Duodenal mucosa (tissue), 2 donors: ENCODE measurements at regions not wholly inside any gene's neighbourhood (a gene's known extent, or its start where the extent isn't known, plus 50 kb on each side); places are given as distances from the start of the nearest gene placed in this dataset.

Experiments used
- H3K27ac ChIP-seq: one replicate; pipeline ENCODE4 v1.7.0; 2013; ENCODE audit warnings: low read depth, low read length
- H3K27me3 ChIP-seq, 2 donors: one replicate each; pipeline ENCODE4 v1.7.0; 2013; ENCODE audit warnings: low read length in 2 of 2, control low read depth in 1 of 2; ENCODE audit not compliant: insufficient read depth in 2 of 2, control insufficient read depth in 1 of 2
- H3K36me3 ChIP-seq, 2 donors: one replicate each; pipeline ENCODE4 v1.7.0; 2013; ENCODE audit warnings: low read length in 2 of 2, control low read depth in 1 of 2; ENCODE audit not compliant: insufficient read depth in 2 of 2, control insufficient read depth in 1 of 2
- H3K4me1 ChIP-seq, 2 donors: one replicate each; pipeline ENCODE4 v1.7.0; 2013; ENCODE audit warnings: low read length in 2 of 2, control low read depth in 1 of 2; ENCODE audit not compliant: insufficient read depth in 2 of 2, control insufficient read depth in 1 of 2
- H3K4me3 ChIP-seq, 2 donors: one replicate each; pipeline ENCODE4 v1.7.0; 2013; ENCODE audit warnings: low read length in 2 of 2, low read depth in 1 of 2
- H3K9ac ChIP-seq, 2 donors: one replicate each; pipeline ENCODE4 v1.7.0; 2013; ENCODE audit warnings: low read length in 2 of 2, low read depth in 1 of 2
- H3K9me3 ChIP-seq, 2 donors: one replicate each; pipeline ENCODE4 v1.7.0; 2013; ENCODE audit warnings: low read length in 2 of 2, control low read depth in 1 of 2; ENCODE audit not compliant: control insufficient read depth in 1 of 2

DNA sequence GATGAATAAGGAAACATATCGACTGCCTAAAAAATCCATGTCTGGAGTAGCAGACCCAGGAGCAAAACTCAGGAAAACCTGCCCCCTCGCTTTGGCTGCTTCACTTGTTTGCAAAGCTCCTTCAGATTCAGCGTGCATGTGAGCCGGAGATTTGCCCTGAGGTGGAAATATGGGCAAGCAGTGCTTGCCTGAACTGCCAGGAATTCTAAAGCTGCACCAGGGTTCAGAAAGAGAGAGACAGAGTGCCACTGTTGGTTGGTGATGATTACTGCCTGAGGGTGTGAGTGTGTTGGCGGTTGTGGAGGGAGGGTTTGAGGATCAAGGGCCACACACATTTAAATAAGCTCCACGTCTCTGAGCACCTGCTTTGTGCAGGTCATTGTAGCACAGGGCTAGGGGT lies 139.6 kb upstream of the RGPD4 start:
- no peak overlapping the region for H3K9ac ChIP-seq
- no peaks in the 10 kb centered on the region for H3K9me3 ChIP-seq
- H3K4me1 ChIP-seq = no peaks in the 10 kb centered on the region
- H3K27me3 ChIP-seq = no peaks in the 10 kb centered on the region
- no peak overlapping the region for H3K27ac ChIP-seq
- H3K36me3 ChIP-seq = no peaks in the 10 kb centered on the region
- H3K4me3 ChIP-seq = no peak overlapping the region

- H3K9me3 ChIP-seq = no peaks in the 10 kb centered on the region
- H3K4me1 ChIP-seq = no peaks in the 10 kb centered on the region
- H3K4me3 ChIP-seq = no peak overlapping the region
- no peak overlapping the region for H3K9ac ChIP-seq
- H3K27me3 ChIP-seq = no peaks in the 10 kb centered on the region
- H3K36me3 ChIP-seq = no peaks in the 10 kb centered on the region
- H3K27ac ChIP-seq = no peak overlapping the region
Measured at GRCh38 chr2:107688135-107688534, 138.6 kb upstream of the RGPD4 start.

DNA sequence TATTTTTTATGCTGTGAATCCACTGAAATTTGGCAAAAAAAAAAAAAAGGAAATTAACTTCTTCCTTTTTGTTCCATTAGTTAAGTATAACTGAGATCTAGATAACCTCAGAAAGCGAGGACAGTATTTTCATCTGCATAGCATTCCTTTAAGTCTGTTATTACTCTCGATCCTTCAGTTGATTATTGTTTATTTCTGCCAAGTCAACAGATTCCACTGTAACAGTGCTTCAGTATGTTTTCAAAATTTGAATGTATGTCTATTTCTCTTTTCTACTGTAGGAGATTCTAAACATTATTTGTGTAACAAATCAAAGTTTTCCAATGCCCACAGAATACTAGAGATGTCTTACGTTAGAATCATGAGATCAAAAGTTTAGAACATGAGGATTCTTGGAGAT lies 133.1 kb upstream of the RGPD4 start:
- H3K36me3 ChIP-seq = no peaks in the 10 kb centered on the region
- no peak overlapping the region for H3K9ac ChIP-seq
- H3K27ac ChIP-seq = no peak overlapping the region
- no peaks in the 10 kb centered on the region for H3K9me3 ChIP-seq
- H3K4me1 ChIP-seq = no peaks in the 10 kb centered on the region
- no peak overlapping the region for H3K4me3 ChIP-seq
- H3K27me3 ChIP-seq = no peaks in the 10 kb centered on the region

DNA sequence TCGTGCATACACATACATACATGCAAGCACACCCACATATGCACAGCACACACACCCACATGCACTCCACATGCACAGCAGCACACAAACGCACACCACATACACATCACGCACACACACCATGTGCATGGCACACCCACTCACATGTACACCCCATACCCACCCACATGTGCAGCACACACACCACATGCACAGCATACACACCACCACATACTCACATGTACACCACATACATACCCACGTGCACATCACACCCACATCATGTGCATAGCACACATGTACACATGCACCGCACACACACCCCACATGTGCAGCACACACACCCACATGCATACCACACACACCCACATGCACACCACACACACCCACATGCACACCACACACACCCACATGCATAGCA lies 132.0 kb upstream of the RGPD4 start:
- Histone ChIP-seq H3K4me1 (no peaks in the 10 kb centered on the region), H3K9me3 (no peaks in the 10 kb centered on the region), H3K9ac (no peak overlapping the region), H3K27ac (no peak overlapping the region), H3K27me3 (no peaks in the 10 kb centered on the region), H3K36me3 (no peaks in the 10 kb centered on the region), H3K4me3 (no peak overlapping the region)

- no peak overlapping the region for H3K4me3 ChIP-seq
Measured at GRCh38 chr2:107697385-107697784, 129.3 kb upstream of the RGPD4 start.

GRCh38 chr2:107698861-107699260 lies 127.8 kb upstream of the RGPD4 start:
- H3K9ac ChIP-seq = no peak overlapping the region
- no peaks in the 10 kb centered on the region for H3K9me3 ChIP-seq
- H3K36me3 ChIP-seq = no peaks in the 10 kb centered on the region
- H3K4me3 ChIP-seq = no peak overlapping the region
- H3K27me3 ChIP-seq = no peaks in the 10 kb centered on the region
- no peak overlapping the region for H3K27ac ChIP-seq
- H3K4me1 ChIP-seq = no peaks in the 10 kb centered on the region

More at GRCh38 chr2:107697385-107697784, 129.3 kb upstream of the RGPD4 start:
- Histone ChIP-seq H3K27ac (no peak overlapping the region), H3K27me3 (no peaks in the 10 kb centered on the region), H3K36me3 (no peaks in the 10 kb centered on the region), H3K4me1 (no peaks in the 10 kb centered on the region), H3K9ac (no peak overlapping the region), H3K9me3 (no peaks in the 10 kb centered on the region)

DNA sequence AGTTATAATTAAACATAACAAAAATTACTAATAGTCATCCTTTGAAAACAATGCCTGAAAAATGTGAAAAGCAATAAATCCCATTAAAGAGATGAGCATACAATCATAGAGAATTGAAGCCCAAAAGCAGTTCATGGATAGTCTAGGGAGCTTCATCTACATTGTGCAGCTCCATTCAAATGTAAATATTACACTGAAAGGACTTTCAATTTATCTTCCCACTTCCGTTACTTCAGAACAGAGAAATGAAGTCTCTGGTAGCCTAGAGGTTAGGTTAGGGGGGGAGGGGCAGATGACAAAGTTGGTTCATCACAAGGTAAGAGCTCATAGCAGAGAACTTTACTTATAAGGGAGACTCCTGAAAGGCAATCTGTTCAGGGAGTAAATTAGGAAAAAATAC lies 126.6 kb upstream of the RGPD4 start:
- Histone ChIP-seq H3K27ac (no peak overlapping the region), H3K9me3 (no peaks in the 10 kb centered on the region), H3K4me3 (no peak overlapping the region), H3K27me3 (no peaks in the 10 kb centered on the region), H3K9ac (no peak overlapping the region), H3K36me3 (no peaks in the 10 kb centered on the region), H3K4me1 (no peaks in the 10 kb centered on the region)

DNA sequence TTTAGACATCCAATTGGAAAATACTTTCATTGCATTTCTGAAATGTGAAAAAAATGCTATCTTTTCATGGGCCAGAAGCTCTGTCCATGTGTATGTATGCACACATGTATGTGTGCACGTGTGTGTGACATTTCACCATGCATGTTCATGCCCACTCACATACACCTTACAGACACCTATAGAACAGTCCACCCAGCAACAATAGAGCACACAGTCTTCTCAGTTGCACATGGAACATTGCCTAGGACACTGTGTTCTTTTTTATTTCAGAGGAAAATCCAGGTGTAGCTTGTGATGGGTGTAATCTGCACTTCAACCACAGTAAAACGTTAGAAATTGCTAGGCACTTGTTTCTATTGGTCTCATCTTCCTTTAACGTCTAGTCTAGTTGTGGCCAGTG lies 114.8 kb upstream of the RGPD4 start:
- H3K9me3 ChIP-seq = no peaks in the 10 kb centered on the region
- H3K9ac ChIP-seq = no peak overlapping the region
- H3K4me3 ChIP-seq = no peak overlapping the region
- no peaks in the 10 kb centered on the region for H3K27me3 ChIP-seq
- H3K27ac ChIP-seq = no peak overlapping the region
- no peaks in the 10 kb centered on the region for H3K4me1 ChIP-seq
- H3K36me3 ChIP-seq = no peaks in the 10 kb centered on the region

DNA sequence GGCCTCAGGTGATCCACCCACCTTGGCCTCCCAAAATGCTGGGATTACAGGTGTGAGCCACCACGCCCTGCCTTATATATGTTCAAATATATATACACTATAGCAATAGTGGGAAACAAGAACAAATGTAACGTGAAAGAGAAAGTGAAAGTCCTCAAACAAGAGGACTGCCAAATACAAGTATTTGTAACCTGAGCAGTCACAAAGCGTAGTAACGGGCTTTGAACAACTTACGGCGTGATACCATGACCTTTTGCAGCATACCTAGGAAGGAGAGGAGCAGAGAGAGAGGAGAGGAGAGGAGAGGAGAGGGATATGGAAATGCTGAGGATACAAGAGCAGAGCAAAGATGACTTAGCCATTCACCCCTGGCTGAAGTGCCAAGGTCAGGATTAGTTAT lies 113.8 kb upstream of the RGPD4 start:
- Histone ChIP-seq H3K27me3 (no peaks in the 10 kb centered on the region), H3K9ac (no peak overlapping the region), H3K9me3 (no peaks in the 10 kb centered on the region), H3K4me1 (no peaks in the 10 kb centered on the region), H3K27ac (no peak overlapping the region), H3K4me3 (peak overlapping the region; percentile 64 to 65), H3K36me3 (no peaks in the 10 kb centered on the region)

- H3K36me3 ChIP-seq = no peaks in the 10 kb centered on the region
- H3K27me3 ChIP-seq = no peaks in the 10 kb centered on the region
- H3K9me3 ChIP-seq = no peaks in the 10 kb centered on the region
- H3K9ac ChIP-seq = no peak overlapping the region
- no peak overlapping the region for H3K4me3 ChIP-seq
- no peak overlapping the region for H3K27ac ChIP-seq
- H3K4me1 ChIP-seq = no peaks in the 10 kb centered on the region
Measured at GRCh38 chr2:107717661-107718060, 109.0 kb upstream of the RGPD4 start.

- H3K4me1 ChIP-seq = no peaks in the 10 kb centered on the region
- no peak overlapping the region for H3K27ac ChIP-seq
- no peak overlapping the region for H3K9ac ChIP-seq
- H3K9me3 ChIP-seq = no peaks in the 10 kb centered on the region
- no peaks in the 10 kb centered on the region for H3K27me3 ChIP-seq
- H3K36me3 ChIP-seq = no peaks in the 10 kb centered on the region
- no peak overlapping the region for H3K4me3 ChIP-seq
Measured at GRCh38 chr2:107719141-107719540, 107.6 kb upstream of the RGPD4 start.
